HG02763 (cell line): ENCODE measurements at regions not wholly inside any gene's neighbourhood (a gene's known extent, or its start where the extent isn't known, plus 50 kb on each side); places are given as distances from the start of the nearest gene placed in this dataset.
"Not testable (repeated sequence)": the region's sequence is repeated elsewhere in the genome, so short reads cannot be mapped to it uniquely, and the experiment has no call there.

ENCODE experiments used
- ATAC-seq: cut with Tn5 transposase; IDR thresholded peaks from one replicate; pipeline ENCODE4 v1.9.1; 2021; ENCODE audit warnings: mild to moderate bottlenecking, moderate library complexity; ENCODE audit not compliant: unreplicated experiment

DNA sequence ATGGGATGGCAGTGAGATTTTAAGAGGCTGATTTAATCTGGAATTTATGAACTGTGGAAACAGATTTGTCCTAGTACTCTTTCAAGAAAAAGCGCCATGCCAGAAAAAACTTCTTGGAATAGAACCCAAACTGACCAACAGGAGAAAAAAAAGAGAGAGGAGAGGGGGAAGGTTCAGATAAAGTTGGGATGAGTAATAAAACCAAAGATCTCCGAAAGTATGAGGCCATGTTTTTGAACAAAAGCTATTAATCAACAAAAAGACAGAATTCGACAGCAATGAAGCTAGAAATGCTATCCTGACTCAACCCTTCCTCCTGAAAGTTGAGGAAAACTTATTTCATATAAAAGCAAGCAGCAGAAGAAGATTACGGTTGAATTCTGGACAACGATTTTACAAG lies 135.5 kb downstream of the CEMIP2 start:
- no peak for ATAC-seq

DNA sequence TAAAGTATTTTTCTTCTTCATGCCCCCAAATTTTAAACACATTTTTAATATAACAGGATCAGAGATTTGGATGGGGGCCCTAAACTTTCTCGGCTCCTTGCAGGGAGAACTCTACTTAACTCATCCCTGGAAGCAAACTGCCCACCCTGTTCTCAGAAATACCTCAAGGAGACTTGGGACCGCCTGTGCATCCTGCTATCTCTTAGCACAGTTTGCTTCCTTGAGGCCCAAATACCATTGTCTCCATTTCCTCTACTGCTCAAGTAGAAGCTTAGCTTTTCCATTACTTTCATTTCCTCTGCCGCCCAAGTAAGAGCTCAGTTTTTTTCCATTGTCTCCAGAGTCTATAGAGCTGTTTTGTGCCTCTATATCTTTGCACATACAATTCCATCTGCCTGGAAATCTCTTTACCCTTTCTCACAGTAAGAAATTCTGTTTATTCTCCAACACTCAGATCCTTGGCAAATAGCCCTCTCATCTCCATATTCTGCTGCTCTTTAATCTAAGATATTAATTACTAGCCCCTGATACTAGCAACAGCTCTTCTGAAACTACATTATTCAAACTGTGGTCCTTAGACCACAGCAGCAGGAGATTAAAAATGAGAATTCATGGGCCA lies 137.8 kb downstream of the CEMIP2 start:
- no peak for ATAC-seq

DNA sequence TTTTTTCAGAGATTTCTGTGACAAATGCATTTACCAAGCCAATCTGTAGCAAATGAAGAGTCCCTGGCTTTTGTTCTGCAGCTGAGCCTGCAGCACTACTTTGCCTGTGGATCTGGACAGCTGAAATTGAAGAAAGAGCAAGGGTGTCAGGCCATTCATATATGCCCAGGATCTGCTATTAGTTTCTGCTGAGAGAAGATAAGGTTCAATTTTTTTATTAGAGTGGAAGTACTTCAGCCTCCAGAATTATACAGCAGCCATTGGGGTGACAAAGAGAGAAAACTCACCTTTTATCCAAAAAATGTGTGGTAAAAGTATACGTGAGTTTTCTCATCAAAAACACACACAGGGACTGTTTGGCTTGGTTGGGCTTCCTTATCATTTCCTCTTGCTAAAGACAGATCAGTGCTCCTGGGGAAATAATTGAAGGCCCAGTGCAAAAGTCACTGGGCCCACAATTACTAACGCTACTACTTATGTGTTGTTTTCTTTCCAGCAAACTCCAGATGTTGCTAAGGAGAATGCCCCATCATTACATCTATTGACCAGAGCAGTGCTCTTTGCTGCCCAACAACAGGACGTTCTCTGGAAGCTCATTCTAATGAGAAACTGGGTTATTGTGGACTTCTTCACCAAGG lies 138.6 kb downstream of the CEMIP2 start:
- ATAC-seq, result no peak

DNA sequence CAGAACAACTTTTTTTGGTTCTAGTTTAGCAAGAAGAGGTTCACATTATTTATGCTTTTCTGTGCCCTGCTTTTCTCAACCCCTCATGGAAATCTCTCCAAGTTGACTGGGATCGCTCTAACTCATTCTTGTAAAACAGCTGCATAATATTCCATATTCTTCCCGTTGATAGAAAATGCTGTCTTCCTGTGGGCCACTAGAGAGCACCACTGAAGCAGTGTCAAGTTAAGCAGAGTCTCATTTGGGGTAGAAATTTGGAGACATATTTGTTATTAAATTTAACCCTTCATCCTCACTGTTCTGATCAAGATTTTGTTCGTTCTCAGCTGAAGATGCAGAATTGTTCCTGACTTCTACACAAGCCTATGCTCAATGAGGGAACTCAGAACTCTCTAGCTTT lies 140.1 kb downstream of the CEMIP2 start:
- ATAC-seq, result no peak

DNA sequence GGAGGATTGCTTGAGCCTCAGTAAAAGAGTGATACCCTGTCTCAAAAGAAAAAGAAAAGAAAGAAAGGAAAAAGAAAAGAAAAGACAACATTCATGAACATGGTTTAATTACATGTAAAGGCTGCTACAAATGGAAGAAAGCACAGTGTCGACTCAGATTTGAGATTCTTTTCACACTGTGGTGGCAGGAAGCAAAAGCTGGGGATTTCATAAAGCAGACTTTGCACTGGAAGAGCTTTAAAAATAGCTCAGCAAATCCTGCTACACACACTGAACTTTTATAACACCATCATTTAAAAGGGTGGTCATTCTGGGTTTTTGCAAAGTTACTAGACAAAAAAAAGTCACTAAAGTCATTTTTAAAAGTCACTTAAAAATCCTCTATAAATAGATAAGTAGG lies 140.8 kb downstream of the CEMIP2 start:
- ATAC-seq, result no peak

DNA sequence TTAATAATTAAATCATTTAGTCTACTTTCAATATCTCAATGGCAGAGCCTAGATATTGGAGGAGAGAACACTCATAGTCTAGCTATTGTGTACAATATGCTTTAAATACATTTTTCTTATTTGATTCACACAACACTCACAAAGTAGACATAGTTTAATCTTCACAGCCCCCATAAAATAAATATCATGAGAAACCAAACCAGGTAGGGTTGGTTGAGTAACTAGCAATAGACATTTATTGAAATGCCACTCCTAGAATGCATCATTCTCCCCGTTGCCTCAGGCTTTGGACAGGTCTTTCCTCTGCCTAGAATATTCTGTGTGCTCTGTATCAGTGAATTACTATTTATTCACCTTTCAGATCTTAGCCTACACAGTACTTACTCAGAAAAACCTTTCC lies 141.9 kb downstream of the CEMIP2 start:
- ATAC-seq, result no peak

DNA sequence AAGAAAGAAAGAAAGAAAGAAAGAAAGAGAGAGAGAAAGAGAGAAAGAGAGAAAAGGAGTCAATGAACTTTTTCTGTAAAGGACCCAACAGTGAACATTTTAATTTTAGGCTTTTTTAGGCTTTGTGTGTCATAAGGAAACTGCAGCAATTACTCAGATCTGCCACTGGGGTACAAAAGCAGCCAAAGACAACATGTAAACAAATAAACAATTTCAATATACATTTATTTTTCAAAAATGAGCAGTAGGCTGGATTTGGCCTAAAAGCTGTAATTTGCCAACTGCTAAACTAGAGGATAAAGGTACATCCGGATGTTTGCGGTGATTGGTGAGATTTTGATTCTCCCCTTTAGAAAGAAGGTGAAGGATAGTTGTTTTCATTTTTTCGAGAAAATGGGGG lies 143.6 kb downstream of the CEMIP2 start:
- no peak for ATAC-seq

DNA sequence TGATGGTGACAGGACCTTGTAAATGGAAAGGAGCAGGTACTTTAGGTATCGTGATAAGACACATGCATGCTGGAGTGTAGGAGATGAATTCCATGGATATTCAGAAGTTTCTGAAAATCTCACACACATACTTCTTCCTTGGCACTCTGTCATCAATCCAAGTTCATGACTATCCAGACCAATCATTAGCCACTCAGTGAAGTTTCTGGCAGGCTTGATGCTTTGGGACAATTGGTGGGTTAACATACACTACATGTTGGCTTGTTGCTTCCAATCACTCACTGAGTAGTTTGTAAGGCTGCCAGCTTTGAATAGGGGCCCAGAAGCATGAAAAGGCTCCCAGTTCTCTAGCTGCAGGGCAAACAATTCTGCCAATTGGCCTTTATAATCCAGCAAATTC lies 147.6 kb downstream of the CEMIP2 start:
- ATAC-seq, result no peak

DNA sequence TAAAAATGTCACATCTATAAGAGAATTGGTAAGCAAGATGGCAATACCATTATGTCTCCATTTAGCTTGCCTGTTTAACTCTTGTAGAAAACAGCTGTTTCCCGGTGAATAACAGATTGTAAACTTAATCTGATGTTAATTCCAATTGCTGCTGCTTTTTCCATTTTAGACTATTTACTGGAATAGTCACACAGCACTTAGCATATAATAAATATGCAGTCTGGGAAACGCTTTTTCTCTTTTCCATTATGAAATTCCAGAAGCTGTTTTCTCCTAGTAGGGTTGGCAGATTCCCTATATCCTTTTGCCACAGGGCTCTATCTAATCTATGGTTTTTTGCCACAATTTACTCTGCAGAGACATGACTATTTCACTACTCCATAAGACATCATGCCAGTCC lies 148.0 kb downstream of the CEMIP2 start:
- ATAC-seq, result no peak

DNA sequence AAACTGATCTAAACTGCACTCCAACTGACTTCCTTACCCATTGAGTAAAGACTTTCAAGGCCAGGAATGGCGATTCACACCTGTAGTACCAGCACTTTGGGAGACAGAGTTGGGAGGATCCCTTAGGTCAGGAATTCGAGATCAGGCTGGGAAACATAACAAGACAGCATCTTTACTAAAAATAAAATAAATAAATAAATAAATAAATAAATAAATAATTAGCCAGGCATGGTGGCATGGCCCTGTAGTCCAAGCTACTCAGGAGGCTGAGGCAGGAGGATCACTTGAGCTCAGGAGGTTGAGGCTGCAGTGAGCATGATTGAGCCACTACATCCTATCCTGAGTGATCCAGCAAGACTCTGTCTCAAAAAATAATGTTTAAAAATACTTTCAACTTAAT lies 148.4 kb downstream of the CEMIP2 start:
- ATAC-seq, result no peak

DNA sequence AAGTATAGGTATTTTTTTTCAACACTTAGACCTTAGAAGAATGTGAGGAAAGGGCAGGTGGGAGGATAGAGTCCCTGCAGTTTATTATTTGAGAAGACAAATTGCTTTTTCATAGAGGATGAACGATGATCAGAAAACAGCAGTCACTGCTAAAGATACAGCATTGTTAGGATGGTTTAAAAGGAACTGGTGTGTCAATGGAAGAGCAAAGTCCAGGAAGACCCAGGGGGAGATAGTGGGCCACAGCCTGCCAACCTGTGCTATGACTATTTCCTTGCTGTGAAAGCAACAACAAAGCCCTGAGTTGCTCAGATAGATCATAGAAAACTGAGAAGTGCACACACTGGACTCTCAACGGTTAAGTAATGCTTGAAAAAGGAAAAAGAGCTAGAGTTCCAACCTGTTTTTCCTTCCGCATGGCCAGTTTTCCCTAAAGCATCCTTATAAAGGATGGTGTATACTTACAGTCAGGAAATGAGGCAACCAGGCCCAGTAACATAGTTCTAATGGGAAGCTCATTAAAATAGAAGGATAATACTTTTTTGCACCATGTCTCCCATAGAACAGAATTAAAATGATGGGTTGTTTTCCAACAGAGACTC lies 153.8 kb downstream of the CEMIP2 start:
- no peak for ATAC-seq

DNA sequence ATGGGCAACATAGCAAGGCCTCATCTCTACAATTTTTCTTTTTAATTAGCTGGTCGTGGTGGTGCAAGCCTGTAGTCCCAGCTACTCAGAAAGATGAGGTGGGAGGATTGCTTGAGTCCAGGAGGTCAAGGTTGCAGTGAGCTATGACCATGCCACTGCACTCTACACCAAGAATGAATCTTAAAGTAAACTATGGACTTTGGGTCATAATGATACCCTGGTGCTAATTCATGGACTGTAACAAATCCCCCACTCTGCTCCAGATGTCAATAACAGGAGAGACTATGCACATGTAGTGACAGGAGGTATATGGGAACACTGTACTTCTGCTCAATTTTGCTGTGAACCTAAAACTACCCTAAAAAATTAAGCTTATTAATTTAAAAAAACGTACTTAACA lies 155.4 kb downstream of the CEMIP2 start:
- ATAC-seq, result no peak

DNA sequence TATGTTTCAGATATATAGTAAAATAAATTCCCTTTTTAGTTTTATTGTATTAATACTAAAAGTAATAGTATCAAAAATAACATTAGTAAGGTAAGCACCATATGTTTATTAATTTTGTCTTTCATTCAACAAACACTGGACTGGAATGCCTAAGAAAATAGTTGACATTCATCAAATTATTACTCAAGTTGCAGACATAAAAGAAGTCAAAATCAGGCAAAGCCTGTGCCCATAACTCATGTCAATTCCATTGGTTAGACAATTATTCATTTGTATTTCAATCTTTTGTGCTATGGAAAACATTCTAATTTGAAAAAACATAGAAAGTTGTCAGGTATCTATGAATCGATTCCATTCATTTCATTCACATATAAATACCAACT lies 158.9 kb downstream of the CEMIP2 start:
- ATAC-seq, result no peak

DNA sequence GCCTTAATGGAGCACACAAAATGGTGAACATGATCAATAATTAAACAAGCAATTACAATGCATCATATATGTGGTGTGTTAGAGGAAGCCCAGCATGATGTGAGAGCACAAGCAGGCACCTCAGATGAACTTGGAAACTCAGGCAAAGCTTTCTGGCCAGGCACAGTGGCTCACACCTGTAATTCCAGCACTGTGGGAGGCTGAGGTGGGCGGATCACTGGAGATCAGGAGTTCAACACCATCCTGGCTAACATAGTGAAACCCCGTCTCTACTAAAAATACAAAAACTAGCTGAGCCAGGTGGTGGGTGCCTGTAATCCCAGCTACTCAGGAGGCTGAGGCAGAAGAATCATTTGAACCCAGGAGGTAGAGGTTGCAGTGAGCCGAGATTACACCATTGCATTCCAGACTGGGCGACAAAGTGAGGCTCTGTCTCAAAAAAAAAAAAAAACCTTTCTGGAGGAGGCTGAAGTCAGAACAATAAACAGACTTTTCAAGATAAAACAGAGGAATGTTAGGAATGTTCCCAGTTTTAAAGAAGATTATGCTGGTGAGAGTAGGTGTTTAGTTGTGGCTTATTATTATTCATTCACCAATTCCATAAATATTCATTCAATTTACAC lies 159.4 kb downstream of the CEMIP2 start:
- ATAC-seq, result no peak

DNA sequence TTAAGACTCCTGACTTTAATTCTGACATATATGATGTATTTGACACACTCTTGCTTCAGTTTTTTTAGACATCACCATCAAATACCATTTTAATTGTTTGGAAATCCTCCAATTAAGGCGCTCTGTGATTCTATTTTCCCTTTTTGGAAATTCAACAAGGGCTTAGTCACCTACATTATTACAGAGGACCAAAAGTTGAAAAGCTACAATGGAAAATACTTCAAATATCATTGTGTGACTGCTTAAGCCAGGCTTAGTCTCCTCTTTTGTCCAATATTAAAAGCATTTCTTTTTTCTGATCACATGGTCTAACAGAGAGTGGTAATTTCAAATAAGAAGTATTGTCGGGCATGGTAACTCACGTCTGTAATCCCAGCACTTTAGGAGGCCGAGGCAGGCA lies 160.3 kb downstream of the CEMIP2 start:
- no peak for ATAC-seq

DNA sequence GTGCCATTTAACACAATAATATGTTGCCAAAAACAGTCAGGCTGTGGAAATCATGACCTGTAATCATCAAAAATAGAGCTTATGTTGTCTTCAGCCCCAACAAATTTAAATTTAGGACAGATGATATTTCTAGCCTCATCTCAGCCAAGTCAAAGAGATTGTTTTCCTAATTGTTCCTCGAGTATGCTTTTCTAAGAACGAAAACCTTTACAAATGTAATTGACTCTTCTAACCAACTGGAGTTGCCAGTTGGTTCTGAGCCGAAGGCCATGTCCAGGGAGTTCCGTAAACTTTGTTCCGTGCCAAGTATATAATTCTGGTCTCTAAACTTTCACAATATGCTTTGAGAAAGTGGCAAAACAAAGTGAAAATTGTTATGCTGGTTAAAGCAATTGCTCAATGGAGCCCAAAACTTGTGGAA lies 160.8 kb downstream of the CEMIP2 start:
- no peak for ATAC-seq

DNA sequence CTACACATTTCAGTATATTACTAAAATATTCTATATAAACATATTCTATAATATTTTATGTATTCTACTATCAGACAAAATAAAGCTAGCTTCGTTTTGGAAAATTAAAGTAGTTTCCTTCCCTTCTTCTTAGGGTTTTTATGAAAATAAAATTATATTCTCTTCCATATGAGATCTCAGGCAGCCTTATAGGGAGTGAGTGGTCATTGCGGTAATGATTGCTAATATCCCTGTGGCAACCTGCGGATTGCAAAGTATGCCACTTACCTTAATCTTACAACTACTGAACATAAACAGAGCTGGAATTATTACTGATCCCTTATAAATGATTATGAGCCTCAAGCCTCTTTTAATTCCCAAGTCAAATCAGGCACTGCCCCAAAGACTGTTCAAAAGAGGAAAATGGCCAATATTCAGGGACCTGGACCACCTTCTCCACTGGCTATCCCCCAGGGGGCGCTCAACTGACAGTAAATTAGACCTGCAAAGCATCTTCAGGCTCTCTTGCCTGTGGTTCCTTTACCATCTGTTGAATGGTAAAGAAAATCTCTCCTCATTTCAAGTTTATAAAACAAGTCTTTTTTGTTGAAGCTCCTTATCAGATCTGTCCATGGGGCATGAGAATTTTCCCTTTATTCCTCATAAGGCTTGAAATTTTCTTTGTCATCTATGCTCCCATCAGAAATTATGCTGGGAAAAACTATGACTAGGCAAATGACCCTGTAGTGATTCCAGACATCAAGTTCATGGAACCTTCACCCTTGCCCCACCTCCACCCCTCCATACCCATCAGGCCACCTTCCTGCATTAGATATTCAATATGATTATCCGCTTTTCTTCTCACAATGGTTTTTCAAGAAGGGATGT lies 163.9 kb downstream of the CEMIP2 start:
- ATAC-seq, result peak; percentile 87

DNA sequence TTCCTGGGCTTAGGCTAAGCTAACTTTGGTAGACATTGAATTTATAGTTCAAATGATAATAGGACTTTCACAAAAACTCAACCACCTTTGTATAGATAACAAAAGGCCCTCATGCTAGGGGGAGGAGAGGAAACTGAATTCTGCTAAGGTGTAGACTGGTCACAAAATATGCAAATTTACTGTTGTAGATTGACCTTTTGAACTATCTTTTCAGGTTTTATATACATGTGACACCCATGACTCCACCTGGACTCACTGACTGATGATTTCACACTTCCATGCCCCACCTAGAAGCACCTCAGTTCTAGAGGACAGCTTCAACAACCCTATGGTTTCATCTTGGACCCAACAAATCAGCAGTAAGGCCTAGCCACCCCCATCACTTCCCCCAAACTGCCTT lies 165.7 kb downstream of the CEMIP2 start:
- peak; percentile 53 for ATAC-seq

DNA sequence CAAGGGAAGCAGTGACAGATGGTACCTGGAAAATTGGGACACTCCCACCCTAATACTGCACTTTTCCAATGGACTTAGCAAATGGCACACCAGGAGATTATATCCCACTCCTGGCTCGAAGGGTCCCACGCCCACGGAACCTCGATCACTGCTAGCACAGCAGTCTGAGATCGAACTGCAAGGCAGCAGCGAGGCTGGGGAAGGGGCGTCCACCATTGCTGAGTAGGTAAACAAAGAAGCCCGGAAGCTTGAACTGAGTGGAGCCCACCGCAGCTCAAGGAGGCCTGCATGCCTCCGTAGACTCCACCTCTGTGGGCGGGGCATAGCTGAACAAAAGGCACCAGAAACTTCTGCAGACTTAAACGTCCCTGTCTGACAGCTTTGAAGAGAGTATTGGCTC lies 172.6 kb downstream of the CEMIP2 start:
- ATAC-seq, result not testable (repeated sequence)

DNA sequence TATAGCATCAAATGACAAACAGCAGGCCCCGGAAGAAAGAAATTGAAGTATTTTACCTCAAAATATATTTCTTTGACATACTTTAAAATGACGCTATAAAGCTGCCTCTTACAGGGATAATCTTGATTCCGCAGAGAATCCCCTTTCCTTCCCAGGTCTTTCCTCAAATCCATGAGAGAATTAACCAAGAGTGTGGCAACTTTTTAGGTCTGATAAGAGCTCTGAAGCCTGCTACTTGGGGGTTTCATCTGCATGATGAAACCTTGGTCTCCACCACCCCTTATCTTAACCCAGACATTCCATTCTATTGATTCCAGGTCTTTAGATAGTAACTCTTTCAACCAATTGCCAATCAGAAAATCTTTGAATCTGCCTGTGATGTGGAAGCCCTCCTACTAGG lies 173.8 kb downstream of the CEMIP2 start:
- no peak for ATAC-seq

DNA sequence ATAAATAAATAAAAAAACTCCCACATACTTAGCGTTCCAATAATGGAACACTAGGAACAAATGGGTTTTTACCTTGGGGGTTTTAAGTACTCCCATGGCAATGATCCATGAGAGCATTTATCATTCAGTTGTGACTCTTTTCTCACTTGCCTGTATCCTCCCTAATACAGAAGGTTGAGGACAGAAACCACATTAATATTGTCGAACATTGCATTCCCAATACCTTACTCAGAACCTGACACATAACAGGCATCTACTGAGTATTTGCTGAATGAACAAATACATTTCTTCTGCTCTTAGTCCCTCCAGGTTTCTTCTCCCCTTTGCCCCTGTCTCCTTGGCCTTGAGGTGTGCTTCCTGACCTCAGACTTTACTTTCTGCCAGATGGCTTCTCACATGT lies 175.9 kb downstream of the CEMIP2 start:
- no peak for ATAC-seq
